Uterus (tissue), 2 donors: ENCODE measurements at regions not wholly inside any gene's neighbourhood (a gene's known extent, or its start where the extent isn't known, plus 50 kb on each side); places are given as distances from the start of the nearest gene placed in this dataset.

Experiments
- POLR2A ChIP-seq, 2 donors: fragments of 450-650 bp; IDR thresholded peaks; one replicate each; pipeline ENCODE4 v1.6.1; 2016; ENCODE audit warnings: antibody characterized with exemption in 2 of 2, mild to moderate bottlenecking in 1 of 2, moderate library complexity in 1 of 2
- TF ChIP-seq, protein P1 (sequence below), 4 experiments: fragments of 200-600 bp in 2 of 4; fragments of 450-650 bp in 2 of 4; sonication (generic) in 2 of 4; IDR thresholded peaks; one replicate each; pipeline ENCODE4 v1.5.1; 2016 to 2019; ENCODE audit warnings: antibody characterized with exemption in 4 of 4, mild to moderate bottlenecking in 2 of 4, moderate library complexity in 1 of 4

DNA sequence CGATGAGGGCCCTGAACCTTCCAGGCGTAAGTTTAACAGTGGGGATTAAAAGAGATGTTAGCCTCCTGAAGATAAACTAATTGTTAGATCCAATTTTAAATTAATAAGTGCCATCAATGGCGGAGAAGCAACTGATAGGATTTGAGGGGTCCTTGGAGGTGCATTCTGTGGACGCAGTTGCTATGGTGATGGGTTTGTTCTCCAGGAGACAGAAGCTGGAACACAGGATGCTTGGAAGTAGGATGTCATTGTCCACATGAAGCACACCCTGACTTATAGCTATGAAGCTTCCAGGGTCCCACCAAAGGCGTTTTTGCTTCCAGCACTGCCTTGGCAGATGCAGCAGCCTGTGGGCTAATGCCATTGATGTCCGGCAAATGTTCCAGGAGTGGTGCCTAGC is 331.0 kb upstream of the IL12A start:
- TF ChIP-seq, protein P1, sequence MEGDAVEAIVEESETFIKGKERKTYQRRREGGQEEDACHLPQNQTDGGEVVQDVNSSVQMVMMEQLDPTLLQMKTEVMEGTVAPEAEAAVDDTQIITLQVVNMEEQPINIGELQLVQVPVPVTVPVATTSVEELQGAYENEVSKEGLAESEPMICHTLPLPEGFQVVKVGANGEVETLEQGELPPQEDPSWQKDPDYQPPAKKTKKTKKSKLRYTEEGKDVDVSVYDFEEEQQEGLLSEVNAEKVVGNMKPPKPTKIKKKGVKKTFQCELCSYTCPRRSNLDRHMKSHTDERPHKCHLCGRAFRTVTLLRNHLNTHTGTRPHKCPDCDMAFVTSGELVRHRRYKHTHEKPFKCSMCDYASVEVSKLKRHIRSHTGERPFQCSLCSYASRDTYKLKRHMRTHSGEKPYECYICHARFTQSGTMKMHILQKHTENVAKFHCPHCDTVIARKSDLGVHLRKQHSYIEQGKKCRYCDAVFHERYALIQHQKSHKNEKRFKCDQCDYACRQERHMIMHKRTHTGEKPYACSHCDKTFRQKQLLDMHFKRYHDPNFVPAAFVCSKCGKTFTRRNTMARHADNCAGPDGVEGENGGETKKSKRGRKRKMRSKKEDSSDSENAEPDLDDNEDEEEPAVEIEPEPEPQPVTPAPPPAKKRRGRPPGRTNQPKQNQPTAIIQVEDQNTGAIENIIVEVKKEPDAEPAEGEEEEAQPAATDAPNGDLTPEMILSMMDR (IDR thresholded peaks at IDR 0.05), result no peak
- no peak for TF ChIP-seq POLR2A (IDR thresholded peaks at IDR 0.05)
